GM04503 (cell line): ENCODE measurements at regions not wholly inside any gene's neighbourhood (a gene's known extent, or its start where the extent isn't known, plus 50 kb on each side); places are given as distances from the start of the nearest gene placed in this dataset.

ENCODE experiments used
- DNase-seq: peaks from one replicate; pipeline ENCODE4 v3.0.0-alpha.2; 2012; ENCODE audit warnings: low read depth

DNA sequence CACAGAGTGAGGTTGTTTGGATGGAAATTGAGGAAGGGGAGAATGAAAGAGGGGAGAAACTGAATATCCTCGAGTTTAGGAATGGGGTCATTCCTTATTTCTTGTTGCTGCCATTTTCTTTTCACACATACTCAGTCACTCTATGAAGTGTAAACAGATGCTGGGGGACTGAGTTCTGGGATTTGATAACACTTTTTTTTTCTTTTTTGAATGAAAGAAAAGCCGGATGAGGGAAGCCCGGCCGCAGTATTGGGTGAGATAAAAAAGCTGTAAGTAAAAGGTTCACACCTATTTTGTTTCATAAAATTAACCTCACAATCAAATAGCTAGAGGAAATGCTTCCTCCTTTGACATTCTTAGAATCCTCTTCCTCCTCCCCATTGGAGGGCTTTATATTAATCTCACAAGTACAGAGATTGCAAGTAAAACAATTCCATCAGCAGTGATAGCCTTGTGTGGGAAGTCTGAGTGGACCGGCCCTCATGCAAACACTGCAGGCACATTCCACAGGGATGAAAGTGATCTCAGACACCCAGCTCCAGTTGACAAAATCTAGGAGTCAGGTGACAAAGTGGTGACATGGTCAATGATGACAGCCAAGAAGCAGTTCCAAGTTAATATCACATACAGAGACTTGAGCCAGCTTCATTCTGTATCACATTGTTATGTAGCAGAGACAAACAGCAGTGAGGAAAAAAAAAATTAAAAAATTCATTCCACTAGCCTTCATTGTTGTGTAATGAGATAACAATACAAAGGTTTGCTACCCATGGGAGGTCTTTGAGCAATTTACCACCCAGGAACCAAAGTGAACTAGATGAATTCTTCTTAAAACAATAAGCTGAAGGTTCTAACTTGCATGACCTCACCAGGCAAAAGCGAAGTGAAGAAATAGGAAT lies 391.1 kb upstream of the HSF2 start:
- peak; percentile 27 for DNase-seq

DNA sequence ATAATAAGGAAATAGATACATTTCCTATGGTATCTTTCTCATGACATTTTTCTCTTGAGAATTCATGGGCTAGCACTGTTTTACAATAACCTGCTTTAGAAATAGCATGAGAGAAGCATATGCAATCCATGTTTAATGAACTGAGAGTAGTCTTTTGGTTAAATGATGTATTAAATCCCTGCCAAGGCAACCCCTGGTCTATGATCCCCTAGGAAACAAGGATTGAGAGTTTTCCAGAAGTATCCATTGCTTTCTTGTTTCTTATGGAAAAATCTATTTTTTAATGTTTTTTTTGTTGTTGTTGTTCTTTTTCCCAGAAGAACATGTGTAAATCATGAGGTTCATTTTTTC lies 390.5 kb upstream of the HSF2 start:
- no peak for DNase-seq

DNA sequence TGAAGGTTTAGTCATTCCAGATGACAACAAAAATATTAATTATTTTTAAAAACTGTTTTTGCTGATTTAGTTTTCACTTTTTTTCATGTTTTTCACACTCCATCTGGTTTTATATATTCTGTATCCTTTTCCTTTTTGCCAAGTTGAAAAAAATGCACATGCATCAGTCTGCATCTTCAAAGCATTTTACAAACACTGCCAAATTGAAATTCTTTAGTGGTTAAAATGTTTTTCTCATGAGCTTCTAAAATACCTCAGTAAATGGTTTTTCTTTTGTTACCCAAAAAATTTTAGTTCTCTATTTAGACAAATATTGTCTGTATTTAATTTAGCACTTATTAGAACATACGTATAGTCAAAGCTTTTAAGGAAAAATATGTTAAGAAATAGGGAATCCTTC lies 386.9 kb upstream of the HSF2 start:
- DNase-seq = peak; percentile 51

DNA sequence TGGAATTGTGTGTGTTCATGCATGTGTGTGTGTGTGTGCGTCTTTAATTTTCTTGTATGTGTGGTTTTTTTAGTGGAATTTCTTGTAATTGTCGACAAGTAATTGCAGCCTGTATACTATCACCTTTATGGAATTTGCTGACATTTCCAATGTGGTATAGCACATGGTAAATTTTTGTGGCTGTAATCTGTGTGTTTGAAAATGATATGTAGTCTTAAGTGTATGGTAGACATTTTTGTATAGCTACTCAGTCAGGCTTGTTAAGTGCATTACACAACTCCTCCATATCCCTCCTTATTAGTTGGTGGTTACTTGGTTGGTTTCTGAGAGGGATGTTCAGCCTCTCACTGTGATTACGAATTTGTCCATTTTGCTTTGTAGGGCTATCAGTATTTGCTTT lies 384.5 kb upstream of the HSF2 start:
- peak; percentile 38 for DNase-seq

DNA sequence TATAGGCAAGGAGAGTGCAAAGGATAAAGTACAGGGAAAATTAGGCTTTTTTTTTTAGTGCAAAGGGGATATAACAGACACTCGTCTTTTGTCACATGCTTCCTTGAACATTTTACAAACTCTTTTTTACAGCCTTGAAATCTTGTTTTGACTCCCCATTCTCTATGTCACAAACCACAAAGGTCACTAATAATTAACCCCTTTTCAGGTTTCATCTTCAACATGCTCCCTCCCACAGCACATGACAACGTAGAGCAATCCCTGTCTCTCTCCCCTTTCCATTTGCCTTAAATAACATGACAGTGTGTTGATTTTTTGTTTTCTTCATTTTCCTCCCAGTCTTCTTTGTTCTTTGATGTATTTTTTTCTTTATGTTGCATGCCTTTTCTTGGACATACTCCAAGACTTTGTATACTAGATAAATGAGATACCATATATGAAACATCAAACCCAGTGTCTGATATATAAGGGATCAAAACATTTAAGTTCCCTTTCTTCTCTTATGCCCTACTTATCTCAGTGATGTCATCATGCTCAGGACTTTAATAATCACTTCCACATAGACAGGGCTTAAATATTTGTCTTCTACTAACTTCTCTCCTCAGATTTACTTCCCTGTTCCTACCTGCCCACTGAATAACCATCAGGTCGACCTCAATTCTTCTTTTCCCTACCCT lies 378.7 kb upstream of the HSF2 start:
- DNase-seq = no peak

DNA sequence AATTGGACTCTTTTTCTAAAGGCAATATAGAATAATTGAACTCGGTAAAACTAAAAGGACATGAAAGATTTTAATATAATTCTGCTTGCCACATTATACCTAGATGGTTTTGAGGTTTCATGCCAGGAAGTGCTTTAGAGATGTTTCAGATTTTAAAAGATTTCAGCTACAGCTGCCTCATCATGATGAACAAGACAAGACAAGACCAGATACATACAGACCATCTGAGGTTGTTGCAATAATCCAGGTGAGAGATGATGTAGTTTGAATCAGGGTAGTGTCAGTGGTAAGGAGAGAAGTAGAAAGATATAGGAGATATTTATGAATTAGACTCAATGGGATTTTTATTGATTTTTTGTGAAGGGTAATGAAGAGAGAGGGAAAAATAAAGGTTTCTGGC lies 374.3 kb upstream of the HSF2 start:
- DNase-seq = no peak

DNA sequence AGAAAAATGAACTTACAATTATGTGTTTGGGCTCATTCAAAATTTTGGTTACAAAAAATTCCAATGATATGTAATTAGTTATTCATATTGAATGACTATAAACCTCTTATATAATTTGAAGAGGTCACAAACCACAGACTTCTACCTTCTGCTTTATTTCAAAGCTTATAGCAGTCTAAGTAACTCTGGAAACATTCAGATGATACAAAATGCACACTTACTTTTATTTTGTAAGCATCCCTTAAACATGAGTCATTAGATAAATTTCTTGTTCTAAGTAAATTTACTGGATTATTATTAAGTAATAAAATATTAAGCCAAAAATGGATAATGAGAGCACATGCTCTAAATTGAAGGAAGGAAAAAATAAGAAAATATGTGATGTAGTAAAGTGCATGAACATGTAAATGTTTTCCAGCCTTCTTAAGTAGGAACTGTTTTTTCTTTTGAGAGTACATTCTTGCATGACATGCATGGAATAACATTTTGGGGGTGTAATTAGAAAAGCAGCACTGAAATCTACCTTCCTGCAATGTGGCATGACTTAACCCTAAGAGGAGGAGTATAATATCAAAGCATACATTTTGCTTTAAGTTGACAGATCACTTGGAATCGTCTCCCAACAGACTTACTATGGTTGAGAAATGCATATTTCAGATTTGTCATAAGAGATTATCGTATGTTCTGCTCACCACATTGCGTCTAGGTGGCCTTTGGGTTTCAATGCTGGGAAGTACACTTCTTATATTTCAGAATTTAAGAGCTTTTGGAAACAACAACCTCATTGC lies 372.7 kb upstream of the HSF2 start:
- no peak for DNase-seq

DNA sequence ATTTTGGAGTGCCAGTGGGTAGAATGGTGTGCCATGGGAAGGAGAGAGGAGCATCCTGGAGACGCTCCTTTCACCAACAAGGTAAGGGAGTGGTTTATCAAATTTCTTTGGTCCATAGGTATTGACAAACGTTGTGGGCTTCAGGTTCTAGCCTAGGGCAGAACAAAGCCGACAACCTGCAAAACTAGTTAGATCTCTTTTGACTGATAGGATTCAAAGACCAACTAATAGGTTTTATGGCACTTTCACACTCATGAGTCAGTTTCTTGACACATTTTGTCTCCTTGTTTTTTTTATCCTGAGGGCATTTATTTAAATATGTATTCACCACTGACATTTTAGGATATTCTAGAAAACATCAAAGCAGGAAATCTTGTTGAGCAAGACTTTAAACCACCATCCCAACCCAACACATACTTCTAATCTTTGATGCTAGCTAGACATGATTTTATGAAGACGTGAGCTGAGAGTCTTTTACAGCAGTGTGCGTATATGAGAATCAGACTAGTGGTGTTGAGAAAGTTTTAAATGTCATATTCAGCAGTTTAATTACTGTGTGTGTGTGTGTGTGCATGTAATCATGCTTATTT lies 370.4 kb upstream of the HSF2 start:
- DNase-seq = no peak

DNA sequence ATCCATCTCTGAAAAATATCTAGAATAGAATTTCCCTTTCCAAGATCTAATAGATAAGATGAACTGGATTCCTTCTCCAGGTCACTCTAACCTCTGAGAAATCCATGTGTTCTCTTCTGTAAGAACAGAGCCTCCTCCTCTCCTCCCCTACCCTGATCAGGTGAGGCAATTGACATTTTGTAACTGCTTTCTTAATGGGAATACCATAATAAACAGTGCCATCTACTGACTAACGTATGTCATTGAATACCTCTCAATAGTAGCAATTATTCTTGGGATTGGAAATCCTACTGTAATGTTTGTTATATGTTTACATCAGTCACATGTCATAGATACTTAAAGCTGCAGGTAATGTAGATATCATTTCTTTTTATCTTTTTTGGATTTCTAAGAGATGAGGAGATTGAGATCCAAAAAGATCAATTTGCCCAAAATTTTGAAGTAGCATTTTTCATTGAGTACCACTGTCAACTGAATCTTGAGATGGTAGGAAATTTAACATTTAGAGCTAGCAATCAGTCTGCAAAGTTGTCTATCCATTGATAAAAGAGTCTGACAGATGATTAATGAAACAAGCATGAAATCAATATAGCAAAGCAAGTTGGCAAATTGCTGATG lies 365.8 kb upstream of the HSF2 start:
- DNase-seq = no peak

DNA sequence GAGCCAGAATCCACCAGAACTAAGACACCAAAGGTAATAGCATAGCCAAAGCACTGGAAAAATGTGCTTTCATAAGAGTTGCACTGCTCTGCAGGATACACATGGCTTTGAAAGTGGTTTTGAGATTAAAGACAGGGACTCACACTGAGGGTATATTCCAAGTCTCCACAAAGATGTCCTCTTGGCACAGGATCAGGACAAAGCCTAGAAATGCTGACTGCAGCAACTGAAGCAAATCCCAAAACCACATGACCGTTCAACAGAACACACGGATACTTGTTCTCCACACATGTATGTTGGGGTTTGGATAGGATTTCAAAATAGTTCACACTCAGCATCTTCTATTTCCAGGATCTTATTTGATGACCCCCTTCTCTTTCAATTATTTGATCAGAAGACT lies 364.3 kb upstream of the HSF2 start:
- DNase-seq = no peak

DNA sequence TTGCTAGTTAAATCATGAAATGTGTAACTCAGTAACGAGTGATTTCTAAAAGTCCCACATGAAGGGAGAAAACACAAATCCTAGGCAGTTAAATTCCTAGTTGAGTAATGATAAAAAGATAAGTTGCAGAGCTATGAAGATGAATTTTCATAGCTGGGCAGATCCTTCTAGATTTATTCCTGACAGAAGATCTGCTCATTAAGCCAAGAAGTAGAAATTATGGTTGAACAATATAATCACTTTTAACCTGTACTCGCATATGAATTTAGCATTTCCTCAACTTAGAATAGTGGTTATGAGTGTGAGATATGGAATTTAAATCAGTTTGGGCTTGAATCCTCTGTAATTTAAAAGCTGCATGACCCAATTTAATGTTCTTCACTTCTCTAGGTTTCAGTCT lies 359.2 kb upstream of the HSF2 start:
- DNase-seq = no peak

DNA sequence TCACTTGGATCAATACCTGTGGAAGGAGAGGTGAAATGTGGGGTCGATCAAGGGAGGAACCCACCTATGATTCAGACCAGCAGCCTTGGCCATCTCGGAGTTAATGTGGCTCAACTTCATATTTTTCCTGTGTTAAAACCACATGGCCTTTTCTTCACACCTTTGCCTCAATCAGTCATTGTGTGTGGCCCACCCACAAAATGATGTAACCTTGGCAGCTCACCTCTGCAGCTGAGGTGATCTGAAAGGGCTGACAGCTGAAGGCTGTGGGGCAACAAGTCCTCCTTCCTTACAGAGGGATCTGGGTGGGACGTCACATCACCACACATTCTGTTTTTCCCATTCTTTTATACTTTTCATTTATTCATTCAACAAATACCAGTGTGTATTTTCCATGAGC lies 357.1 kb upstream of the HSF2 start:
- DNase-seq = no peak

DNA sequence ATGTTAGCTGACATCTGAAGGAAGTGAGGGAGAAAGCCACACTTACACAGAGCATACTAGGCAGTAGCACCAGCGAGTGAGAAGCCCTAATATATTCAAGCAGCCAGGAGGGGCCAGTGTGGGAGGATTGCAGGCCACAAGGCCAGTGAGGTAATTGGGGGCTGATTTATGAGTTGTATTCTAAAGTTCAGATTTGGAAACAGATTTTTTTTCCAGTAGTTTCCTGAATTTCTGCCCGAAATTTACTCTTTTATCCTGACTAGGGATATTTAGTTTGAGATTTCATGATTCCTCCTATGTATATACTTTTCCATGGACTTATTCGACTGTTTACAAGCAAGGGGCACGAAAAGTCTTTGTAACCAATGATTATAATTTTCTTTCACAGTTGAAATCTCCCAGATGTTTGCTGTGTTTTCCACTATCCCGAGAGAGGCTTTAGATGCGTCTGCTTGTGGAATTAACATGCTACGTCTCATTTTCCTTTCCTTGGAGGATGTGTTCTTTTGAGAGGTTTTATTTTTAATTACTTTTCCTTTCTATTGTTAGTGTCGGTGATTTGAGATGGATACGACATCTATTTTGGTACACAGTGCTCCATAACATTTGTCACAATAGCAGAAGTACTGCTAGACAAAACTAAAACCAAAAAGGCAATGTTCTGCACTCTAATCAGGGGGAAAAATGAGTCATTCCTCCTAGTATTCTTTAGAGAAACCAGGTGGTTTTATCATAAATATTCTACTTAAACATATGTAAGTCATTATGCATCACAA lies 356.3 kb upstream of the HSF2 start:
- DNase-seq = no peak

DNA sequence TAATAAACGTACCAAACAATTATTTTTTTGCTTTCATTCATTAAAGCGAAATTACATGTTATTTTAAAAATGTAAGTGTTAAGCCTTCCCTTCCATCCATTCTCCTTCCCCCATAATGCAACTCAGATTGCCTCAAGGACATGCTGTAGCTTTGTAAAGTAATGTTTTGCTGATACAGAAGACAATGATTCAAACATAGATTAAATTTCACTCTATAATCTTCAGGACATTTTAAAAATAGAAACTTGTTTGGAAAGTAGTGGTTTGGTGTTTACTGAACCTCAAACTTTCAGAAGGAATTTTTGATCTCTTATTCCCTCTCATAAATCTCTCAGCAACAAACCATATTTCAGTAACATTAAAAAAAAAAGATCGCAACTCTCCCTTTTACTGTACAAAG lies 350.9 kb upstream of the HSF2 start:
- DNase-seq = no peak

DNA sequence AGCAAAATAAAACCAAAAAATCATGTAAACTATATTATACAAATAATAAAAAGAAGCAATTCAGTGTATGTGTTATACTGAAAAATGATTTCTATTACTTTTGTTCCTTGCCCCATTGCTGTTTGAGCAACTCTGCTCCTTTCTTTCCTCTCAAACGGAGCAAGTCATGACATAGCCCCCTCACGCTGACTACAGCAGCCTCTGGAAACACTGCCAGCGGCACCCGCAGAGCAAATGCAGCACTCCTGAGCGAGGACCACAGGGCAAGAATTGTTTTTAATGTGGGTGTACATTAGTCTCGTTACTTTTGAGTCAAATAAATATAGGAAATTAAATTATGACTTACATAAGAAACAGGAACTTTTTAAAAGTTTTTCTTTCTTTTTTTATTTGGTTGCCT lies 350.1 kb upstream of the HSF2 start:
- DNase-seq = no peak

DNA sequence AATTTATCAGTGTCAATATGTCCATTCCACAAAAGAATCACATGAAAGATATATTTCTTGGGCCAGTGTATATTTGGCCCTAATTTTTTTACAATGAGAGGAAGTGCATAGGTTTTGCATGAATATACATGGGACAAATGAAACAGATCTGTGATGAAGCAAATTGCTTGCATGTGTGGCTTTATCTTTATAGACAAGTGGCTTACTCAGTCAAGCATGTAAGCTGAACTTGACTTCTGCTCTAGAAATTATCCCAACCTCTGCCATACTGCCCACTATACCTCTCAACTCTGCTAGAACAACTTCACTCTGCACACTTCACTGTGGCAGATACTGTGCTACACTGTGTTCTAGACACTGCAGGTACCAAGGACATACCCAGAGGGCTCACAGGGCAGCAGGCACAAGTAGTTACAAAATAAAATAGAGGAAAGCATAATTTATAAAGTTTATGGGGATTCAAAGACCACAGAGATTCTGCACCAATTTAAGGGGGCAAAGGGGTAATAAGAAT lies 349.2 kb upstream of the HSF2 start:
- no peak for DNase-seq

DNA sequence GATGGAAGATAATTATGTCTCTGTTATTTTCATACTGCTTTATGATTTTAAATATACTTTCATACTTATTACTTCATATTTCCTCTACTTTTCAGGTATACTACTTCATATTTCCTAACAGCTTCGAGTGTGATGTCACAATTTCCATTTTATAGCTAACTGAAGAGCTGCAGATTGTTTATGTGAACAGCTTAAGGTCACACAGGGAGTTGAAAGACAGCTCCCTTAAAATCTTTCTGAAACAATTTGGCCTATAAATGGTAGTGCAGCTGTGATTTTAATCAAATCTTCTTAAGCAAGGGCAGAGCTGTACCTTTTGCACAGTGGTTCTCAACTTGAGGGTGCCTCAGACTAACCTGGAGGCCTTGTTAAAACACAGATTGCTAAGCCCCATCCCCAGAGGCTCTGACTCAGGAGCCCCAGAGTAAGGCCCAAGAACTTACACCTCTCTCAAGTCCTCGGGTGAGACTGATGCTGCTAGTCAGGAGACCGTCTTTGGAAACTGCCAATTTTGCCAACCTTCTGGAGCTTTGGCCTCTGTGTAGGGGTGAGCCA lies 347.0 kb upstream of the HSF2 start:
- no peak for DNase-seq

DNA sequence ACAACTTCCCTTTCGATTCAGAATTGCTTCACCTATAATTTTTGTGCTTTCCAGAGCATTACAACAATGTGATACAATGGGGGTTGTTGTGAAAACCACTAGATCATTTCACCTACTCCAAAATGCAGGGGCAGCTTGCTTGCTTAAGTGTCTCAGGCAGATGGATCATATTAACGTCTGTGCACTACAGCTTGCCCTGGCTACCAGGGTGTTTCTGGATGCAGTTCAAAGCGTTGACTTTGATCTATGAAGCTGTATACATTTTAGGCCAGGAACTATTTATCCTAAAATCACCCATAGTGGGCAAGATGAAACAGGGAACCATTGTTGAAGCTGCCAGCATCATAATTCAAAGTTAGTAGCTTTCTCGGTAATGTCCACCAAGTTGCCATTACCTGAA lies 339.5 kb upstream of the HSF2 start:
- no peak for DNase-seq

DNA sequence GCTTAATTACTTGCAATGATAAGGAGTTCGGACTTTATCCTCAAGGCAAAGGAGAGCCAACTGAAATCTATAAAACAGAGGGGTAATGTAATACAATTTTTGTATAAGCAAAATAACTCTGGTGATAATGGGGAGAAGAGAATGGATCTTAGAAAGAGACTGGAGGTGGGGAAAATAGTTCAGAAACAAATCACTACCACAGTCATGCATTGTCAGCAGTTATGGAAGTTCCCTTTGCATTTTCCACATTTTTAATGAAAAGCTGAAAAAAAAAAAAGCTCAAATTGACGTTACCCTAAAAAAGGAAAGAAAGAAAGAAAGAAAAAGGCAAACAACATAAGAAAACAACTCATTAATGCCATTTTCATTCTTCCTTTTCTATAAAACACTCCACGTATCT lies 337.6 kb upstream of the HSF2 start:
- DNase-seq = no peak

DNA sequence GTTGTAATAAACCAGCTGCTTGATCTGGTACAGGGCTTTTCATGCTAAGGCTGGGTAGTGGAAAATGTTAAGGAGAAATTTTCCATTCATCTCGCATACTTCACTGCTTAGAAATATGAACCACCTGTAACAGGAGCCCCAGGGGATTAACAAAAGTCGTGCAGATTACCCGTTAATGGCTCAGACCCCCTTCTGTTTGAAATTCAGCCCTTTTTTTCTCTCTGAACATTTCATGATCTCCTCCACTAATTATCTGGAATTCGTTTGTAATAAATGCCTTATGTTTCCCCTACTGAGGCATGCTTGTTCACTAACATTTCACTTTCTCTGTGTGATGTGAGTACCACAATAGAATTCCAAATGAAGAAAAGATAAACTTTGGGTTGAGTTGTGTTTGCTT lies 336.4 kb upstream of the HSF2 start:
- no peak for DNase-seq

DNA sequence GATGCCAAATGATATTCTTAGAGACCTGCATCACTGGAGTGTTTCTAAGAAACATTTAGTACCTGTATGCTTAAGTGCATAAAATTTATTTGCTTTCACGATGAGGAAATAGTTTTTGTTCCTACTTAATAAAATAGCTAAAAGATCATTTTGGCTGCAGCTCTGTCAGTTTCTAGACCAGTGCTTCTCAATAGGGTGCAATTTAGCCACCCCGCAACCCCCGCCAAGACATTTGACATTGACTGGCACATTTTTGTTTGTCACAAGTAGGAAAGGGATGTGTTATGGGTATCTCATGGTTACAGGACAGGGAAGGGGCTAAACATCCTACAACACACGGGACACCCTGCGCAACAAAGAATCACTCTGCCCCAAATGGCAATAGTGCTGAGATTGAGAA lies 335.7 kb upstream of the HSF2 start:
- DNase-seq = no peak
